ENCODE measurements at regions not wholly inside any gene's neighbourhood (a gene's known extent, or its start where the extent isn't known, plus 50 kb on each side); places are given as distances from the start of the nearest gene placed in this dataset.

DNA sequence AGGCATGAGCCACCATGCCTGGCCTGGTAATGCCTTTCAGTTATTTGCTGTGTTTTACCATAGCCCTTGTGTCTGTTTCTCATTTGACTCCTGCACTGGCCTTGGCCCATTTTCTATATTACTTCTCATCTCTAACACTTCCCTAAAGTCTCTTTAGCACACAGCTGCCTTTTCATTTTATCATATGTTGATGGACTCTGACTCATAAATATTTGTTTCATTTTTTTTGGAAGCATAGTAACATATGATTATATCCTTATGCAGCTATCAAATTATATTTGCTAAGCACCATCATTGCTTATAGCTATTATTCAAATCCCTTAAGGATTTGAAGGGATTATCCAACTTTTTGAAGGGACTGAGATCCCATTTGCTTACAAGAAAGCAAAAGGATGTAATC lies 320.3 kb downstream of the GPD2 start:
- TF ChIP-seq, protein P1, sequence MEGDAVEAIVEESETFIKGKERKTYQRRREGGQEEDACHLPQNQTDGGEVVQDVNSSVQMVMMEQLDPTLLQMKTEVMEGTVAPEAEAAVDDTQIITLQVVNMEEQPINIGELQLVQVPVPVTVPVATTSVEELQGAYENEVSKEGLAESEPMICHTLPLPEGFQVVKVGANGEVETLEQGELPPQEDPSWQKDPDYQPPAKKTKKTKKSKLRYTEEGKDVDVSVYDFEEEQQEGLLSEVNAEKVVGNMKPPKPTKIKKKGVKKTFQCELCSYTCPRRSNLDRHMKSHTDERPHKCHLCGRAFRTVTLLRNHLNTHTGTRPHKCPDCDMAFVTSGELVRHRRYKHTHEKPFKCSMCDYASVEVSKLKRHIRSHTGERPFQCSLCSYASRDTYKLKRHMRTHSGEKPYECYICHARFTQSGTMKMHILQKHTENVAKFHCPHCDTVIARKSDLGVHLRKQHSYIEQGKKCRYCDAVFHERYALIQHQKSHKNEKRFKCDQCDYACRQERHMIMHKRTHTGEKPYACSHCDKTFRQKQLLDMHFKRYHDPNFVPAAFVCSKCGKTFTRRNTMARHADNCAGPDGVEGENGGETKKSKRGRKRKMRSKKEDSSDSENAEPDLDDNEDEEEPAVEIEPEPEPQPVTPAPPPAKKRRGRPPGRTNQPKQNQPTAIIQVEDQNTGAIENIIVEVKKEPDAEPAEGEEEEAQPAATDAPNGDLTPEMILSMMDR (IDR thresholded peaks at IDR 0.05) = no peak
- TF ChIP-seq POLR2AphosphoS5 (IDR thresholded peaks at IDR 0.05; ENCODE audit: low read depth, low read length) = no peak
- TF ChIP-seq, protein P2, sequence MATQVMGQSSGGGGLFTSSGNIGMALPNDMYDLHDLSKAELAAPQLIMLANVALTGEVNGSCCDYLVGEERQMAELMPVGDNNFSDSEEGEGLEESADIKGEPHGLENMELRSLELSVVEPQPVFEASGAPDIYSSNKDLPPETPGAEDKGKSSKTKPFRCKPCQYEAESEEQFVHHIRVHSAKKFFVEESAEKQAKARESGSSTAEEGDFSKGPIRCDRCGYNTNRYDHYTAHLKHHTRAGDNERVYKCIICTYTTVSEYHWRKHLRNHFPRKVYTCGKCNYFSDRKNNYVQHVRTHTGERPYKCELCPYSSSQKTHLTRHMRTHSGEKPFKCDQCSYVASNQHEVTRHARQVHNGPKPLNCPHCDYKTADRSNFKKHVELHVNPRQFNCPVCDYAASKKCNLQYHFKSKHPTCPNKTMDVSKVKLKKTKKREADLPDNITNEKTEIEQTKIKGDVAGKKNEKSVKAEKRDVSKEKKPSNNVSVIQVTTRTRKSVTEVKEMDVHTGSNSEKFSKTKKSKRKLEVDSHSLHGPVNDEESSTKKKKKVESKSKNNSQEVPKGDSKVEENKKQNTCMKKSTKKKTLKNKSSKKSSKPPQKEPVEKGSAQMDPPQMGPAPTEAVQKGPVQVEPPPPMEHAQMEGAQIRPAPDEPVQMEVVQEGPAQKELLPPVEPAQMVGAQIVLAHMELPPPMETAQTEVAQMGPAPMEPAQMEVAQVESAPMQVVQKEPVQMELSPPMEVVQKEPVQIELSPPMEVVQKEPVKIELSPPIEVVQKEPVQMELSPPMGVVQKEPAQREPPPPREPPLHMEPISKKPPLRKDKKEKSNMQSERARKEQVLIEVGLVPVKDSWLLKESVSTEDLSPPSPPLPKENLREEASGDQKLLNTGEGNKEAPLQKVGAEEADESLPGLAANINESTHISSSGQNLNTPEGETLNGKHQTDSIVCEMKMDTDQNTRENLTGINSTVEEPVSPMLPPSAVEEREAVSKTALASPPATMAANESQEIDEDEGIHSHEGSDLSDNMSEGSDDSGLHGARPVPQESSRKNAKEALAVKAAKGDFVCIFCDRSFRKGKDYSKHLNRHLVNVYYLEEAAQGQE (IDR thresholded peaks at IDR 0.05; ENCODE audit: insufficient read depth in 1 of 2, low read depth in 2 of 2, low read length in 1 of 2) = no peak
